BE2C (cell line): ENCODE measurements at regions not wholly inside any gene's neighbourhood (a gene's known extent, or its start where the extent isn't known, plus 50 kb on each side); places are given as distances from the start of the nearest gene placed in this dataset.

Source experiments
- DNase-seq: peaks from one replicate; pipeline ENCODE4 v3.0.0-alpha.2; 2020
- H3K27me3 ChIP-seq: fragments of 250-450 bp; sonication (Bioruptor Pico); 2 replicates; pipeline ENCODE4 v1.5.1; 2020; ENCODE audit warnings: mild to moderate bottlenecking
- H3K36me3 ChIP-seq: fragments of 250-450 bp; sonication (Bioruptor Pico); 2 replicates; pipeline ENCODE4 v1.5.1; 2020; ENCODE audit warnings: mild to moderate bottlenecking
- H3K4me1 ChIP-seq: fragments of 250-450 bp; sonication (Bioruptor Pico); 2 replicates; pipeline ENCODE4 v1.5.1; 2020
- H3K4me3 ChIP-seq: 2 replicates; pipeline ENCODE4 v1.5.1; 2011; ENCODE audit warnings: low read depth, low read length
- H3K9me3 ChIP-seq: fragments of 250-450 bp; sonication (Bioruptor Pico); 2 replicates; pipeline ENCODE4 v1.5.1; 2020
- TF ChIP-seq, protein P1 (sequence below): IDR thresholded peaks from 2 replicates; pipeline ENCODE4 v1.5.1; 2012; ENCODE audit warnings: mild to moderate bottlenecking, low read depth, low read length

- H3K27me3 ChIP-seq = no peaks in the 10 kb centered on the region
- H3K36me3 ChIP-seq = no peaks in the 10 kb centered on the region
- no peak for DNase-seq
- no peak overlapping the region for H3K4me3 ChIP-seq
- H3K4me1 ChIP-seq = no peaks in the 10 kb centered on the region
- TF ChIP-seq, protein P1, sequence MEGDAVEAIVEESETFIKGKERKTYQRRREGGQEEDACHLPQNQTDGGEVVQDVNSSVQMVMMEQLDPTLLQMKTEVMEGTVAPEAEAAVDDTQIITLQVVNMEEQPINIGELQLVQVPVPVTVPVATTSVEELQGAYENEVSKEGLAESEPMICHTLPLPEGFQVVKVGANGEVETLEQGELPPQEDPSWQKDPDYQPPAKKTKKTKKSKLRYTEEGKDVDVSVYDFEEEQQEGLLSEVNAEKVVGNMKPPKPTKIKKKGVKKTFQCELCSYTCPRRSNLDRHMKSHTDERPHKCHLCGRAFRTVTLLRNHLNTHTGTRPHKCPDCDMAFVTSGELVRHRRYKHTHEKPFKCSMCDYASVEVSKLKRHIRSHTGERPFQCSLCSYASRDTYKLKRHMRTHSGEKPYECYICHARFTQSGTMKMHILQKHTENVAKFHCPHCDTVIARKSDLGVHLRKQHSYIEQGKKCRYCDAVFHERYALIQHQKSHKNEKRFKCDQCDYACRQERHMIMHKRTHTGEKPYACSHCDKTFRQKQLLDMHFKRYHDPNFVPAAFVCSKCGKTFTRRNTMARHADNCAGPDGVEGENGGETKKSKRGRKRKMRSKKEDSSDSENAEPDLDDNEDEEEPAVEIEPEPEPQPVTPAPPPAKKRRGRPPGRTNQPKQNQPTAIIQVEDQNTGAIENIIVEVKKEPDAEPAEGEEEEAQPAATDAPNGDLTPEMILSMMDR = no peak
- no peaks in the 10 kb centered on the region for H3K9me3 ChIP-seq
These were observed 266.3 kb downstream of the FOXL1 start for GRCh38 chr16:86844695-86845094.

DNA sequence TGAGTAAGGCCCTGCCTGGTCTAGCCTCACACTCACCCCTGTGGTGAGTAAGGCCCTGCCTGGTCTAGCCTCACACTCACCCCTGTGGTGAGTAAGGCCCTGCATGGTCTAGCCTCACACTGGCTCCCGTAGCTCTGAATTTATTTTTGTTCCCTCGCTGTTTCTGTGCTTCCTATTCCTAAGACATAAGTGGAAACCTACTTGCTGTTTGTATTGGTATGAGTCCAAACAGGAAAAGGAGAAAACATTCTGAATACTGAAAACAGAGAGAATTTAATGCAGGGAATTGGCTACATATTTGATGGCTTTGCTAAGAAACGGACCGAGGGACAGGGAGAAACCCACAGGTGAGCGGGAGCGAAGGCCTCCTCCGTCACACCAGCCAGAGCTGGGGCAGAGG is 267.8 kb downstream of the FOXL1 start:
- TF ChIP-seq, protein P1 = no peak
- Histone ChIP-seq H3K36me3 (no peaks in the 10 kb centered on the region), H3K4me1 (no peaks in the 10 kb centered on the region), H3K27me3 (no peaks in the 10 kb centered on the region), H3K9me3 (no peaks in the 10 kb centered on the region), H3K4me3 (no peak overlapping the region)
- no peak for DNase-seq

GRCh38 chr16:86848821-86849220 is 270.5 kb downstream of the FOXL1 start:
- no peak overlapping the region for H3K4me3 ChIP-seq
- no peaks in the 10 kb centered on the region for H3K27me3 ChIP-seq
- TF ChIP-seq, protein P1 = no peak
- DNase-seq = no peak
- H3K4me1 ChIP-seq = no peaks in the 10 kb centered on the region
- H3K9me3 ChIP-seq = no peaks in the 10 kb centered on the region; the same call in 1 of the 2 replicates
- no peaks in the 10 kb centered on the region for H3K36me3 ChIP-seq

DNA sequence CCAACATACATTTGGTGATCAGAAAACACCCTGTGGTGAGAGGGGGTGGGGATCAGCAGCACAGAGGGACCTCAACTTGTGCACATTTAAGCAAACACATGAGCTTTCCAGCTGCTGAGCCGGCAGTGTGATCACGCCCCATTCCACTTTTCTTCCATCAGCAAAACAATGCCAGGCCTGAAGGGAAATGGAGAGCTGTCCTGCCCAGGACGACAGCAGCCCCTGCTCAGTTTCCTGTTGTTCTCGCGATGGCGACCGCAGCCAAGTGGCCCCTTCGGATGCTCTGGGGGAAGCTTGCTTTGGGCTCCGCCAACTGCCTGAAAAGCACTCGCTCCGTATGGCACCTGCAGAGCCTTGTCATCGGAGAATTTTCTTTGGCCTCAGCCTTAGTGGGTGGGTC is 272.3 kb downstream of the FOXL1 start:
- DNase-seq = no peak
- H3K4me1 ChIP-seq = no peaks in the 10 kb centered on the region
- no peak overlapping the region for H3K4me3 ChIP-seq
- no peaks in the 10 kb centered on the region for H3K27me3 ChIP-seq
- H3K9me3 ChIP-seq = no peaks in the 10 kb centered on the region; the same call in 1 of the 2 replicates
- no peaks in the 10 kb centered on the region for H3K36me3 ChIP-seq
- TF ChIP-seq, protein P1 = no peak

DNA sequence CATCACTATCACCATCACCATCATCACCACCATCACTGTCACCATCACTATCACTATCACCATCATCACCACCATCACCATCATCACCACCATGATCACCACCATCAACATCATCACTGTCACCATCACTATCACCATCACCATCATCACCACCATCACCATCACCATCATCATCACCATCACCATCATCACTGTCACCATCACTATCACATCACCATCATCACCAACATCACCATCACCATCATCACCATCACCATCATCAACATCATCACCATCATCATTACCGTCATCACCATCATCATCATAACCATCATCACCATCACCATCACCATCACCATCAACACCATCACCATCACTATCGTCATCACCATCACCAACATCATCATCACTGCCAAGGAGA is 273.8 kb downstream of the FOXL1 start:
- Histone ChIP-seq H3K4me1 (no peaks in the 10 kb centered on the region), H3K36me3 (no peaks in the 10 kb centered on the region), H3K4me3 (no peak overlapping the region), H3K27me3 (no peaks in the 10 kb centered on the region), H3K9me3 (no peaks in the 10 kb centered on the region; the same call in 1 of the 2 replicates)
- TF ChIP-seq, protein P1 = no peak
- no peak for DNase-seq

- Histone ChIP-seq H3K9me3 (no peaks in the 10 kb centered on the region; the same call in 1 of the 2 replicates), H3K4me3 (no peak overlapping the region), H3K4me1 (no peaks in the 10 kb centered on the region), H3K27me3 (no peaks in the 10 kb centered on the region), H3K36me3 (no peaks in the 10 kb centered on the region)
- TF ChIP-seq, protein P1 = no peak
- DNase-seq = no peak
These were observed 275.8 kb downstream of the FOXL1 start for GRCh38 chr16:86854058-86854621.
